Ovary (tissue), 7 donors: ENCODE measurements at regions not wholly inside any gene's neighbourhood (a gene's known extent, or its start where the extent isn't known, plus 50 kb on each side); places are given as distances from the start of the nearest gene placed in this dataset.

Experiments used
- DNase-seq, 5 donors: peaks; one replicate each; pipeline ENCODE4 v3.0.0-alpha.2; 2019 to 2020
- H3K27ac ChIP-seq, 2 donors: fragments of 200-600 bp; one replicate each; pipeline versions ENCODE4 v1.5.1 to v1.8.0; 2019 to 2022
- H3K27me3 ChIP-seq: fragments of 200-600 bp; one replicate; pipeline ENCODE4 v1.8.0; 2022
- H3K36me3 ChIP-seq: fragments of 200-600 bp; sonication (generic); one replicate; pipeline ENCODE4 v1.5.1; 2019
- H3K4me1 ChIP-seq: one replicate; pipeline ENCODE4 v1.8.1; 2013; ENCODE audit warnings: mild to moderate bottlenecking, moderate library complexity; ENCODE audit not compliant: insufficient read depth
- H3K4me3 ChIP-seq: fragments of 200-600 bp; sonication (generic); one replicate; pipeline ENCODE4 v1.5.1; 2017
- H3K9me3 ChIP-seq, 2 donors: fragments of 200-600 bp in 1 of 2; sonication (generic) in 1 of 2; one replicate each; pipeline versions ENCODE4 v1.5.1 to v1.8.1; 2013 to 2019; ENCODE audit warnings: mild to moderate bottlenecking in 1 of 2, moderate library complexity in 1 of 2
- EP300 ChIP-seq: sonication (generic); formaldehyde crosslinking; IDR thresholded peaks from one replicate; pipeline ENCODE4 v1.6.1; 2017; ENCODE audit warnings: antibody characterized with exemption
- POLR2A ChIP-seq: fragments of 450-650 bp; IDR thresholded peaks from one replicate; pipeline ENCODE4 v1.6.1; 2017; ENCODE audit warnings: antibody characterized with exemption, mild to moderate bottlenecking, moderate library complexity
- WGBS, 3 donors: extraction: QIAGEN DNeasy Blood & Tissue Kit in 1 of 3; methylation state at CpG; one replicate each; pipeline versions ENCODE4 v1.1.5 to v1.1.7; 2013 to 2017; 5-methylcytosine and 5-hydroxymethylcytosine counted together
- intact Hi-C, 4 donors: fragments of 100-400 bp; cut with DNase I; formaldehyde crosslinking; loops; one replicate each; pipeline versions ENCODE4 v1.11.0 to v1.15.1; 2022 to 2023
- TF ChIP-seq, protein P1 (sequence below), 3 donors: fragments of 450-650 bp in 2 of 3; fragments of 200-600 bp in 1 of 3; IDR thresholded peaks; one replicate each; pipeline versions ENCODE4 v1.5.1 to v1.8.0; 2016 to 2022; ENCODE audit warnings: antibody characterized with exemption in 3 of 3, mild to moderate bottlenecking in 1 of 3
- donor health status: DM: no; HTN: no; CAD: no; lungs with moderate emphysema.
- donor health status: DM: no; HTN: no; CAD: no.
- donor health status: Bipolar disorder and iron deficiency.
- donor health status: DM: no; HTN: no; CAD: no.
- donor health status: DM: yes; HTN: yes; CAD: no.

DNA sequence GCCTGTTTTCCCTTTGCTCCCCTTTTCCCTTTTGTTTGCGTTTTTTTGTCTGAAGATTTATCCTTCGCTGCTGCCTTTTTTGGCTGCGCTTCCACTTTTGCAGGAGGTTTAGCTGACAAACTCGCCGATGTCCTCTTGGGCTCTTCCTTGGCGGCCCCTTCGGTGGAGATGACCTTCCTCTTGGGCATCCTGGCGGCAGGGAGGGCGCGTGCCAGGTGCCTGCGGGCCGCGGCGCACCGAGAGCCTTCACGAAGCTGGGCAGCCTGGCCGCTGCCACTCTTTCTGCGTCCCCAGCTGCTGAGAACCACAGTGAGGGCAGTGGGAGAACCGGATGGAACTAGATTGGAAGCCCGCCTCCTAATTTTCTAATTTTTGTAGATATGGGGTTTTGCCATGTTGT, 197.1 kb upstream of the C2CD4B start:
- H3K36me3 ChIP-seq = no peaks in the 10 kb centered on the region
- intact Hi-C loops = no loop called here
- no peaks in the 10 kb centered on the region for H3K27me3 ChIP-seq
- WGBS, 3 donors = 74 to 85% (median 84%) methylated on average over 20 of the region's 20 CpGs
- no peak overlapping the region for H3K27ac ChIP-seq
- H3K9me3 ChIP-seq = no peaks in the 10 kb centered on the region
- no peak for DNase-seq
- H3K4me1 ChIP-seq = no peaks in the 10 kb centered on the region
- no peak overlapping the region for H3K4me3 ChIP-seq
- TF ChIP-seq EP300 (no peak), POLR2A (no peak)
- TF ChIP-seq, protein P1, sequence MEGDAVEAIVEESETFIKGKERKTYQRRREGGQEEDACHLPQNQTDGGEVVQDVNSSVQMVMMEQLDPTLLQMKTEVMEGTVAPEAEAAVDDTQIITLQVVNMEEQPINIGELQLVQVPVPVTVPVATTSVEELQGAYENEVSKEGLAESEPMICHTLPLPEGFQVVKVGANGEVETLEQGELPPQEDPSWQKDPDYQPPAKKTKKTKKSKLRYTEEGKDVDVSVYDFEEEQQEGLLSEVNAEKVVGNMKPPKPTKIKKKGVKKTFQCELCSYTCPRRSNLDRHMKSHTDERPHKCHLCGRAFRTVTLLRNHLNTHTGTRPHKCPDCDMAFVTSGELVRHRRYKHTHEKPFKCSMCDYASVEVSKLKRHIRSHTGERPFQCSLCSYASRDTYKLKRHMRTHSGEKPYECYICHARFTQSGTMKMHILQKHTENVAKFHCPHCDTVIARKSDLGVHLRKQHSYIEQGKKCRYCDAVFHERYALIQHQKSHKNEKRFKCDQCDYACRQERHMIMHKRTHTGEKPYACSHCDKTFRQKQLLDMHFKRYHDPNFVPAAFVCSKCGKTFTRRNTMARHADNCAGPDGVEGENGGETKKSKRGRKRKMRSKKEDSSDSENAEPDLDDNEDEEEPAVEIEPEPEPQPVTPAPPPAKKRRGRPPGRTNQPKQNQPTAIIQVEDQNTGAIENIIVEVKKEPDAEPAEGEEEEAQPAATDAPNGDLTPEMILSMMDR (IDR thresholded peaks at IDR 0.05) = no peak

DNA sequence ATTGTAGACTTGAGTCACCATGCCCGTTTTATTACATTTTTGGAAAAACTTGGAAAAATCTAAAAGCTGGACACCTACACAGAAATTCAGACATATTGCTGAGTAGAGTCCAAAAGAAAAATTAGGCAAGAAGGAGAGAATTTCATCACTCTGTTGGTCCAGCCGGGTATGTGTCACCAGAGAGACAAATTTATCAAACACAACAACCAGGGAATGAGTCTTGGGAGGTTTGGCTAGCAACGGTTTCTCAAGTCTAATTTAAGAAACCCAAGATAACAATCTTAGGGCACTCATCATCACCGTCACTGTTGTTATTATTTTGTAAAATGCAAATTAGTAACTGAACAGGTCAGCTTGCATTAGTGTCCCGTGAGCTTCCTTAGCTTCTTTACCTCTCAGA, 197.5 kb upstream of the C2CD4B start:
- H3K9me3 ChIP-seq = no peaks in the 10 kb centered on the region
- WGBS, 3 donors = 48 to 57% (median 55%) methylated on average over 5 of the region's 5 CpGs
- no peak overlapping the region for H3K27ac ChIP-seq
- TF ChIP-seq, protein P1 (IDR thresholded peaks at IDR 0.05) = no peak
- TF ChIP-seq POLR2A (no peak), EP300 (no peak)
- H3K36me3 ChIP-seq = no peaks in the 10 kb centered on the region
- no peak for DNase-seq
- H3K4me1 ChIP-seq = no peaks in the 10 kb centered on the region
- H3K27me3 ChIP-seq = no peaks in the 10 kb centered on the region
- H3K4me3 ChIP-seq = no peak overlapping the region
- intact Hi-C loops = no loop called here

DNA sequence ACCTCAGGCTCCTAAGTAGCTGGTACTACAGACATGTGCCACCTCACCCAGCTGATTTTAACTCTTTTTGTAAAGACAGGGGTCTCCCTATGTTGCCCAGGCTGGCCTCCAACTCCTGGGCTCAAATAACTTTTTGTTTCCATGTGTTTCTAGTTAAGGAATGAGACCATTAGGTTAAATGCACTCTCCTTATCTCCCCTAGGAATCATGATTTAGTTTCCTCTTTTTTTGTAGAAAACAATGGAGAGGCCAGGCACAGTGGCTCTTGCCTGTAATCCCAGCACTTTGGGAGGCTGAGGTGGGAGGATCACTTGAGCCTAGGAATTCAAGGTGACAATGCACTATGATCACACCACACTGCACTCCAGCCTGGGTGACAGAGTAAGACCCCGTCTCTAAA, 198.8 kb upstream of the C2CD4B start:
- 71 to 85% (median 75%) methylated on average over 1 of the region's 1 CpG for WGBS, 3 donors
- TF ChIP-seq, protein P1 (IDR thresholded peaks at IDR 0.05) = no peak
- TF ChIP-seq POLR2A (no peak), EP300 (no peak)

DNA sequence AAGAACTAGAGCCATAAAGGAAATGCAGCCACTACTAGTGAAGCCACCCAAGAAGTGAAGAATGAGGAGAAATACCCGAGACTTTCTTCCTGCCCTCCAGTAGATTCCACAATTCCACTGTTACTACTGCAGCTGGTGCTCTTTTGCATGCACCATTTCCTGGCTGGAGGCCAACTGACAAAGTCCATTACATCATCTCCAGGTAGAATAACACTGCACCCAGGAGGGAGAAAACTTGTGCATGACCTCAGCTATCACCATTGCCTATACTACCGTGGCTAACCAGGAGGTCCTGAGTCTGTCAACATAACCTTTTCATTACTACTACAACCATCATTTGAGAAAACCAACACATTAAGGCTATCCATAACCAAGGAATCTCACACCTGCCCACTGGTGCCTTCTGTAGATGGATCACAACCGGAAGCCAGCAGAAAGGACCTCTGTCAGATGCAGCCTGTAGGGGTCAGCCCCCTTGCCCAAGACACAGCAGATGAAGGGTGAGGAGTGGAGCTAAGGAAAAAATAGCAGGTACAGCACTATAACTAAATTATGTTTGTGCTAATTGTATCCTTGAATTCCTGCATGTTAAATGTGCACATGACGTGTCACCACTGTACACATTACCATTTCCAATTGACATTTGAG, 200.8 kb upstream of the C2CD4B start:
- H3K36me3 ChIP-seq = no peaks in the 10 kb centered on the region
- no peaks in the 10 kb centered on the region for H3K9me3 ChIP-seq
- TF ChIP-seq EP300 (no peak), POLR2A (no peak)
- TF ChIP-seq, protein P1 (IDR thresholded peaks at IDR 0.05) = no peak
- no peak for DNase-seq
- intact Hi-C loops = no loop called here
- no peaks in the 10 kb centered on the region for H3K27me3 ChIP-seq
- H3K27ac ChIP-seq = no peak overlapping the region
- WGBS, 3 donors = 63 to 74% (median 72%) methylated on average over 4 of the region's 4 CpGs
- H3K4me3 ChIP-seq = no peak overlapping the region
- H3K4me1 ChIP-seq = no peaks in the 10 kb centered on the region

More for the DNA sequence above, 198.8 kb upstream of the C2CD4B start:
- Histone ChIP-seq H3K36me3 (no peaks in the 10 kb centered on the region), H3K4me3 (no peak overlapping the region), H3K27ac (no peak overlapping the region), H3K27me3 (no peaks in the 10 kb centered on the region), H3K9me3 (no peaks in the 10 kb centered on the region), H3K4me1 (no peaks in the 10 kb centered on the region)
- DNase-seq = no peak
- intact Hi-C loops = no loop called here
